Dedifferentiated amniotic fluid mesenchymal stem cell (primary cell): ENCODE measurements at regions not wholly inside any gene's neighbourhood (a gene's known extent, or its start where the extent isn't known, plus 50 kb on each side); places are given as distances from the start of the nearest gene placed in this dataset.
"Not testable (repeated sequence)": the region's sequence is repeated elsewhere in the genome, so short reads cannot be mapped to it uniquely, and the experiment has no call there.

Experiments used
- DNase-seq: peaks from one replicate; pipeline ENCODE4 v3.0.0-alpha.2; 2016; ENCODE audit errors: extremely low spot score

DNA sequence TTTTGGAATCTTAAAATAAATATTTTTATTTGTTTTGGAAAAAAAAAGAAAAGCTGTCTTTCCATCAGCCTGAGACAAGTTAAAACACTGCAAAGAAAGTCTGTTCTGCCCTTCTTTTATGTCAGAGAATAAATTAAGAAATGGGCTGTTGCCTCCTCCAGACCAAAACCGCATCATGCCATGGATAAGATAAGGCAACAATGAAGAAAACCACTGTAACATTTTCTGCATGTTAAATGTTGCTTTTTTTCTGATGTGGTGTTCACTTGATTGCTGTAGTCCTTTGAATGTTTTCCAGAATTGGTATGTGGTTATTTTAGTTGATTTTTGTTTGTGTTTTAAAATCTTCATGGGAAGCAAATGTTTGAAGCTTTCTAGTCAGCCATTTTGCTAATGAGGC, 319.2 kb upstream of the CNTN5 start:
- DNase-seq: no peak

DNA sequence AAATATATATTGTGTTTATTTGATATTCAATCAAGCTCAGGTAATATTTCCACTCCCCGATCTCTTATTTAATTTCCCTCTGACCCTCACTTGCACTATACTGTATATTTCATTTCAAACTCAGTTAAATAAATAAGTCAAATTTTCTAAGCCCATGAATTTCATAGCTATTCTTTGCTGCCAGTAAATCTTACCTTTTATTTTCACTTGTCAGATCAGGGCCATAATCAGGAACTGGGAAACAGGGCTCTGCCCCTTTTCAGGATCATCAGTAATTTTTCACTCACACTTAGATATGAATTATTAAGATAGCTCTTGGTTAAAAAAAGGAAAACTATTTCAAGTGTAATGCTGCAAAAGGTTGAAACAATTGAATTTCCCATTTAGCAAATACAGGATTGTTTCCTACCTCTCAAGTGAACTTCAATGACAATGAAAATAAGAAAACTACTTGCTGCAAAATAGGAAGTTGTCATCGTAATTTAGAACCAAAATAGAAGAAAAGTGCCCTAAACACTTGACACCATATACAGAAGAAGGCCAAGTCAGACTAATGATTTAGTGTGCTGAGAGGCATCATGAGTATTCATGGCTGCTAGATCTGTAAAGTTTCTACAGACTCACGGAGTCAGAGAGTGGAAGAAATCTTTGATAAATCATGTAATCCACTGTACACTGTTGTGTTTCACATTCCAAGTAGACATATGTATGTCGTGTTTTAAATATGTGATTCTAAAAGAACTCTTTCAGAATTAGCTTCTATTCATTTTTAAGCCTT, 316.8 kb upstream of the CNTN5 start:
- no peak for DNase-seq

DNA sequence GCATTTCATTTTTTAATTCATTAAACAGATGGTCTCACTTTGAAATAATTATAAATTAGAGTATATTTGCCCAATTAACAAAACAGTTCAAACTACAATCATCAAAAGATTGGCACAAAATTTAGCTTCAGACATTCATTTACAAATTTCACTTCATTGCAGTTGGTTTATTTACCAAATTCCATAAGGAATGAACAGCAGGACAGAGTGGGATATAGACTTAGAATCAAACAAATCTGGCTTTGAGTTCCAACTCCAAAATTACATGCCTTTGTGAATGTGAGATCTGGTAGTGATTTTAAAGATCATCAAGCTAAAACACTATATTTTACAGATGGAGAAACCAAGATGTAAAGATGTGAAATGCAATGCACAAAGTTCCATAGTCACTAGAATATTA, 310.7 kb upstream of the CNTN5 start:
- DNase-seq: no peak

DNA sequence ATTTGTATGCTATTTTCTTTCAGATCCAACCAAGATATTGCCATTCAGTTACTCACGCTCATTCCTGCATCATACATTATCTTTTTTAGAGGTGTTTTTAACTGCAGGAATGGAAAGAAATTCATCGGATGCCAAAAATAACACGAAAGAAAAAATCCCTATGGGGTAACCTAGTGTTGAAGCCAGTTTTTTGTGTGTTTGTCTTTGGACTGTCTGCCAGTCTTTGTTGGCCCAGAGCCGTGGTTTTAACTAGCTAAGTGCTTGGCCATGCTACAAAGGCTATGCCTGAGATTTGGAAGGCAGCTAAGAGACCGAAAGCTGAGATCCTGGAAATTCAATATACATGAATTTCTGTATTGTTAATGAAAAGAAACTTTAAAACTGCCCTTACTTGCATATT, 309.8 kb upstream of the CNTN5 start:
- no peak for DNase-seq

DNA sequence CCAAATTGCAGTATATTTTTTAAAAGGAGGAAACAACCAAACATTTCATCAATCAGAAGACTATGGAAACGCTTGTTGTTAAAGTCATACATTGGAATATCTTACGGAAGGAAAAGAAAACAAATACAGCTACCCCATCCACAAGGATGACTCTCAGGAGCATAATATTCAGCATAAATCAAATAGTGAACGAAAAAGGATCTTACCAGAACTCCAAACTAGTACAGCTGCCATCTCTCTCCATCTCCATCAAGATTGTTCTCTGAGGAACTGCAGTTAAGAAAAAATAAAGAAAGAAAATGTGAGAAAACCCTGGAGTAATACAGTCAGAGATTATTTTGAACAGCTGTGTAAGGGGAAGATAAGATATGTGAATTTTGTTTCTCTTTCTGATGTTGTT, 299.8 kb upstream of the CNTN5 start:
- DNase-seq: no peak

DNA sequence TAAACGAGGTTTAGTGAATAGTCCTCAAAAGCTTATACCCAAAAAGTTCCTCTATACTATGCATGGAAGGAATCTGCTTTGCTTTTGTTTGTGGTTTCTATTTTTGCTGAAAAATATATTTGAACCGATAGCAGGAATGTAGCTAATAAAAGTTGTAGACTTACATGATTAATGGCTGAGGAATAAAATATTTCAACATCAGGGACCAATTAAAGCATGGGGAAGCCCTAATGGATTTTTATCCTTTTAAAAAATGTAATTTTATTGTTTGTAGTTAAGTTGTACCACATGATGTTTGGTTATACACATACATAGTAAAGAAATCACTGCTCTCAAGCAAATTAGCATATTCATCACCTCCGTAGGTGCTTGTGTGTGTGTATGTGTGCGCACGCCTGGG, 295.3 kb upstream of the CNTN5 start:
- DNase-seq: peak; percentile 12

DNA sequence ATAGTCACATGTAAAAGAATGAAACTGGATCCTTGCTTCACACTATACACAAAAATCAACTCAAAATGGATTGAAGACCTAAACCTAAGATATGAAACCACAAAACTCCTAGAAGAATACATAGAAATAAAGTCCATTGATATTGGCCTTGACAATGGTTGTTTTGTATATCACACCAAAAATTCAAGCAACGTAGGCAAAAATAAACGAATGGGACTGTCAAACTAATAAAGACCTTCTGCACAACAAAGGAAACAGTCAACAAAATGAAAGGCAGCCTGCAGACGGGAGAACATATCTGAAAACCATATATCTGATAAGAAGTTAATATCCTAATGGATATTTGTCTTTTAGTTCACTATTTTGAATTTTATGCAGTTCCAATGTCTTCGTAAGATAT, 292.3 kb upstream of the CNTN5 start:
- DNase-seq: no peak

DNA sequence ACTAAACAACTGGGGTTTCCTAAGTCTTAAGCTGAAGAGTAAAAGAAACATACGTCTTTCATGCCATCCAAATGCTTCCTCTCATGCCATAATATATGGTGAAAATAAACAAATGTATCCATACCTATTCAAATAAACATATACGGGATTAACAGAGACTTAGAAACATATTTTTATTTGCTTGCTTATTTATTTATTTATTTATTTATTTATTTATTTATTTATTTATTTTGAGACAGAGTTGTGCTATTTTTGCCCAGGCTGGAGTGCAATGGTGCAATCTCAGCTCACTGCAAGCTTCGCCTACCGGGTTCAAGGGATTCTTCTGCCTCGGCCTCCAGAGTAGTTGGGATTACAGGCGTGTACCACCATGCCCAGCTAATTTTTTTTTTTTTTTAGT, 291.6 kb upstream of the CNTN5 start:
- no peak for DNase-seq

DNA sequence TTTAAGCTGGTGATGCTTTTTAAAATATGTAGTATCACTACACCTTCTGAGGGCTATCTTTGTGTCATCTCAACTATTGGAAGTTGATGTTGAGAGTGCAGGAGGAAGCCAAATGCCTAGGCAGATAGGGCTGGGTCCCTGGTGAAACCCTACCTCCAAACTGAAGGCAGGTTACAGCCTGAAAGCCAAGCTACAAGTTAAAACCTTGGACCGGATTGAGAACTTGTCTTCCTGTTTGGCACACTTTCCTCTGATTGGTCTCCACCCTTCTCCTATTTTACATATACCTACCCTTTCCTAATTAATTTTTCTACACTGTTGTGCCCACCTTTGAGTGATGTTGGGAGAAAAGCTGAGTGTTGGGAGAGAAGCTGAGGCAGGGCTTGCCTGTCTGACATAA, 287.8 kb upstream of the CNTN5 start:
- DNase-seq: no peak

DNA sequence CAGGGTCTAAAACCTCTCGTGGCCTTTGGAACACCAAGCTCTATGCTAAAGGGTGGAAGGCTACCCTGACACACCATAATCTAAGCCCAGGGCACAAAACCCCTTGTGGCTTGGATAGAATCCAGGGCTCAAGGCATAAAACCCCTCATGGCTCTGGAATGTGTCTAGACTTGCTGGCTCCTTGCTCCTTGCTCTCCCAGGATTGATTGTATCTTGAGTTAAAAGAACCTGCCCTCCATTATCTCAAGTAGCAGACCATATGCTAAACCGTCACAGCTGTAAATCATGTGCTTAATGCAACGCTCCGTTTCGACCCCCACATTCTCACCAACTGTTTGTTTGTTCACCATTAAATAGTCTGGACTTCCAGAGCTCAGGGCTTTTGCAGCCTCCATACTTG, 287.4 kb upstream of the CNTN5 start:
- not testable (repeated sequence) for DNase-seq

DNA sequence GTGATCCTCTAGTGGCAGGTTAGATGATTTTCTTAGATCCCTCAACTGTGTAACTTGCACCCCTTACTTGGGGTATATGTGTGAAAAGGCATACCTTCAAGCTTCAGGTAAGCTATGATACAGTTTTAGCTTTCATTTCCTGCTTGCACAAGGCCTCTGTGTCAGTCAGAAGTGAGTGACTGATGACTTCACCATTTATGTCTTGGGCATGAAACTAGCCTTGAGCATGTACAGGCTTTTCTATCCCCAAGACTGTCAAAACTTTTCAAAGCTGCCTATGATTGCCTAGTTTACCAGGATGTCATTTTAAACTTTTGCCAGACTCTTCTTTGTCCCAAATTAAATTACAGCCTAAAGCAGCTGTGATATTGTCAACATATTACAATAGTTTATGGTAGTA, 286.1 kb upstream of the CNTN5 start:
- DNase-seq: no peak

DNA sequence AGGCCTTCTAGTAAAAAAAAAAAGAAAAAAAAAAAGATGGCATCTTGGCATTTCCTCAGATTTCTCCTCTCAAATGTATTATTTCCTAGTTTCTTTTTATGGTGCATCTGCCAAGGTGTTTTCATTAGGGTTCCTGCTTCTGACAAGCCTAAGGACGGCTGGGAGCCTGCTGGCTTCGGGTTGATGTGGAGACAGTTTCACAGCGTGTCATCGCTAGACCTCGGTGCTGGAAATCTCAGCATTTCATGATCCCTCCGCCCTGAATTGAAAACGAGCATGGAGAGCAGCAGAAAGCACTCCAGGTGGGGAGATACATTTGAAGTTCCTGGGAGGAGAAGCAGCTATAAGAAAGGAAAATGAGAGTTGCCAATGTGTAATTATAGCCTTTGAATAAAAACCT, 283.9 kb upstream of the CNTN5 start:
- no peak for DNase-seq

DNA sequence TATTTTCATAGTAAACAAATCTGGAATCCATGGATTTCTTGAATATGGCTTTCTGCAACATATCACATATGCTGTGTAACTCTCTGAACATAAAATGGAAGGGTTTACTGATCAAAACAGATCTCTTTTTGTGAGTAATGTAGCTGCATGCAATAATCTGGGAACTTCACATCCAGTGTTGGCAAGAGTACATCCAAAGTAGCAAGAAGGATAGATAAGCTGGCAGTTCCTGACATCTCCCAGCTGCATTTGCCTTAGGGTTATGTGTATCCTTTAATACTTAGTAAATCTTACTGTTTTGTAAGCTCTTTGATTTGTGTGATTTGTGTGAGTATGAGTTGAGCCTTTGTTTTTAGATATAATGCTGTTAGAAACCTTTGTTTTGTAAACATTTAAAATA, 280.4 kb upstream of the CNTN5 start:
- DNase-seq: no peak

DNA sequence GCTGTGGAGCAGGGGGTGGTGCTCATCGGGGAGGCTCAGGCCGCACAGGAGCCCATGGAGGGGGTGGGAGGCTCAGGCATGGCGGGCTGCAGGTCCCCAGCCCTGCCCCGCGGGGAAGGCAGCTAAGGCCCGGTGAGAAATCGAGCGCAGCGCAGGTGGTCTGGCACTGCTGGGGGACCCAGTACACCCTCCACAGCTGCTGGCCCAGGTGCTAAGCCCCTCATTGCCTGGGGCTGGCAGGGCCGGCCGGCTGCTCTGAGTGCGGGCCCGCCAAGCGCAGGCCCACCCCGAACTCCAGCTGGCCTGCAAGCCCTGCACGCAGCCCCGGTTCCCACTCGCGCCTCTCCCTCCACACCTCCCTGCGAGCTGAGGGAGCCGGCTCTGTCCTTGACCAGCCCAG, 257.3 kb upstream of the CNTN5 start:
- not testable (repeated sequence) for DNase-seq

DNA sequence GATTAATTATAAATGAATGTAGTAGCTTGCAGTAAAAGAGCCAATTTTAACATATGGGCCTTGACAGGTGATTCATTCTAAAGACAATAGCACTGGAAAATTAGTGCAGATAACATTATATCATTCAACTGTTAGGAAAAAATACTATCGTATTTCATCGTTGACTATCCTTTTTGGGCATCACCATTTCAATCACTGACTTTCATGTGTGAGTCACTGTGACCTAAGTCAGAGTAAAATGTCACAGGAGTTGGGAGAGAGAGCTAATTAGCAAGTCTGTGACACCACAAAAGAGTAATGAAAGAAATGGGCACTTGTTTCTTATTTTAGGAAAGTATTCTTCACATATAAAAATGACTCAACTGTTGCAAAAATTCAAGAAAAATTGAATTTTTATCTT, 253.8 kb upstream of the CNTN5 start:
- DNase-seq: peak; percentile 0

DNA sequence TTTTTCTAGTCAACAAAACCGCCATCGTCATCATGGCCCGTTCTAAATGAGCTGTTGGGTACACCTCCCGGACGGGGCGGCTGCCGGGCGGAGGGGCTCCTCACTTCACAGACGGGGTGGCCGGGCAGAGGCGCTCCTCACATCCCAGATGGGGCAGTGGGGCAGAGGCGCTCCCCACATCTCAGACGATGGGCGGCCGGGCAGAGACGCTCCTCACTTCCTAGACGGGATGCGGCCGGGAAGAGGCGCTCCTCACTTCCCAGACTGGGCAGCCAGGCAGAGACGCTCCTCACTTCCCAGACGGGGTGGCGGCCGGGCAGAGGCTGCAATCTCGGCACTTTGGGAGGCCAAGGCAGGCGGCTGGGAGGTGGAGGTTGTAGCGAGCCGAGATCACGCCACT, 250.7 kb upstream of the CNTN5 start:
- not testable (repeated sequence) for DNase-seq

DNA sequence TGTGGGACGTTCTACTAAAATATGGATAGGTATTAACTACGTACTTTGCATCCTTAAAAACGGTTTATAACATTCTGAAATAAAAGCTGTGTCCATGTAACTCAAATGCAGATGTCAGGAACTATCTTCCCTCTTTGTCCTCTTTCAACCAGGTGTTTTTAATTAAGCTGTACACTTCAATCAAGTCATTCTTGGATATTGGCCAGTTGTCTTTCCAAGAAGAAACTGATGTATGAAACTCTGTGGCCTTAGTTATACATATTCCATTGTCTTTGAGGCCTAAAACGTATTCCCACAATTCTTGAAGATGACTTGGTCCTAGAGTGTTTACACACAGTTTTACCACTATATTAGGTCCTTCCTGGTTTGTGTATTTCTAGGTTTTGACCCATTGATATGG, 249.0 kb upstream of the CNTN5 start:
- DNase-seq: no peak

DNA sequence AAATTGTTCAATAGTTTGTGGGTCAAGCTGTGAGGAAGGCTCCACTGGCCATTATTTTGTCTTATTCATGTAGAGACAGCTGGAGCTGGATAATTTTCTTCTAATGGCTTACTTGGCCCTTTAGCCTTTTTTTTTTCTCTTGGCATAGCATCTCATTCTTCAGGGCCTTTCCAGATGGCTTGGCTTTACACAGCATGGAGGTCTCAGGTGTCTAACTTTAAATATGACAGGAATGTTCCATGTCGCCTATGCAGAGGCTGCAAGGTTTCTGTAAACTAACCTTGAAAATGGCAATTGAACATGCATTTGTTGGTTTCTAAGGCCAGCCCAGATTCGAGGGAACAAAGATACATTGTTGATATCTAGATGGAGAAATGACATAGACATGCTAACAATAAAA, 247.9 kb upstream of the CNTN5 start:
- no peak for DNase-seq

DNA sequence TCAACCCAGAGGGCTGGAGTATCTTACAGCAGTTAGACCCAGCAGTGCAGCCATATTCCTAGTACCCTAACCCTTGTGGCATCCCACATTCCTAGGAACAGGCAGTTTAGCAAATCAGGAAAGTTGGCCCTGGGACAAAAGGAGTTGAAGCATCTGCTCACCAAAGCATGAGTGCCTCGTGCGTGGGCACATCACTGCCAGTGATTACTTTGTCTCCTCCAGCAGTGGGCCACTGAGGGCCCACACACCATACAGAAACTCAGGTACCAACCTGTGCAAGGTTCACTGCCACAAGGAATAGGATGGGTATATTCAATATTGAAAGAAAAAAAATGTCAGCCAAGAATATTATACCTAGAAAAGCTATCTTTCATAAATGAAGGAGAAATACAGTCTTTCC, 227.5 kb upstream of the CNTN5 start:
- DNase-seq: no peak

DNA sequence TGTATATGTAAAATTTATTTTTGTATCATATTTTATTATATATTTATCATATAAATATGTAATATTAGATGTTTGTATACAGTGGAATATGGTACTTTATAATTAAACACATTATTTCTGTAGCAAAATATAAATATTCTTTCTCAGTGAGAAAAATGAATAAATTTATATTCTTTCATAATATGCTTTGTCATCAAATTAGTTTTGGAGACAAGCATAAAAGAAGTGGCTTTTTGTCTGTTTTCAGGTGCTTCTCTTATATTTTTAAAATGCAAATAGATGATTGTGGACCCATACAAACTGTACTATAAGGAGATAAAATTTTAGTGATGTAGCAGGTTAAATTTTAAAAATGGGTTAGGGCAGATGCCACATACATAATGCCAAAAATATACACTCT, 222.4 kb upstream of the CNTN5 start:
- DNase-seq: no peak

DNA sequence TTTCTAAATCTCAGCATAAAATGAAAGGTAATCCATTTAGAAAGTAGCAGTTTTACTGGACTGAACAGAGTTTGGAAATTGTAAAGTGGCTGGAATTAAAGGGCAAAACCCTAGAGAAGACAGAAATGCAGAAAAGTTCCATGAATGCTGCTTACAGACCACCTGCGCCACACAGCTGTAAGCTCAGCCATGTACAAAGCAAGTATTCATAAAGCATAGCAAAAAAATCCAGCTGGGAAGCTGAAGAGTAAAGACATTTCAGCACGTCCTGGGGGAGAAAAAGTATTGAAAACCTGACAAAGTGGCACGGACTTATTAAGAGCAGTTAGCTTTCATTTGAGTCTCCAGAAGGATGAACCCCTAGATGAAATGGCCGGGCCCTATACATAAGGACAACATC, 220.1 kb upstream of the CNTN5 start:
- DNase-seq: no peak

DNA sequence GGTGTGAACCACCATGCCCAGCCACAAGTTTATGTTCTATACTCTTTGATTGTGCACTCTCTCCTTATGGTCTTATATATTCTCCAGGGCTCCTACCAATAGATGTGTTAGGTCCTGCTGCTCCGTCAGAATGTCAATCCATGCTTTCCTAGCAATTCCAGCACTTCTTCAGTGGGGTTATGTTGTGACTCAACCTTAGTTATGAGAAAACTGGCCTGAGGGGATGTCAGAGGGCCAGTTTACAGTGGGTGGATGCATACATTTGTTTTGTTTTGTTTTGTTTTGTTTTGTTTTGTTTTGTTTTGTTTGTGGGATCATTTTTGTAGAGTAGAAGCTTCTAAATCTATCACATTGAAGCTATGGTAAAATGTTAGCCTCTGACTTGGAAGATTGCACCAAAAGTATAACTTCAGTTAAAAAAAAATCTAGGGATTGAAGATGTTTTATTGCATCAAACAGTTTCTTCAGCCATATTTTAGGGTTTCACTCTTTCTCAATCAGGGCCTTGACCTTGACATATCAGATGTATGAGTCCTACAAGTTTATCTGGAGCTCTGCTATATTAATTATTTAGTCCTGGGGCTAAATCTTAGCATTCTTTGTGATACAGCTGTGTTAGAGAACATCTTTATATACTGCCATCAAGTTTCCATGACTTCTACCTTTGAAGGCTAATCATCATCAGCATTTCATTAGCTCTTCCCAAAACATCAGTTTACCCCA, 191.6 kb upstream of the CNTN5 start:
- no peak for DNase-seq

DNA sequence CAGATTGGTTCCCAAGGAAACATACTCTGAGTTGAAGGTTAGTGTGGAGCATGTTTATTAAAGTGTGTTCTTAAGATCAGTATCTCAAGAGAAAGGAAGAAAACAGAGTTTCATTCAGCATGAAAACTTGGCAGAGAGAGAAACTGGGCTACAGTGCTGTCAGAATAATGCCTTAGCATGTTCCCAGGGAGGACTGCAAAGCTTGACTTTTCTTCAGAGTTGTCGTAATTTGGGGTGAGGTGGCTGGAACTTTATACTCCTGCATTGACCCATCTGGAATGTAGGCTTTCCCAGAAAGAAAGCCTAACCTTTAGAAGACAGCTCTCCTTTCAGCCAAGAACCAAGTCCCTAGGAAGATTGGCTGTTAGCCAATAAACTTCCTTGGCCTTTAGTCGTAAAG, 190.8 kb upstream of the CNTN5 start:
- no peak for DNase-seq

DNA sequence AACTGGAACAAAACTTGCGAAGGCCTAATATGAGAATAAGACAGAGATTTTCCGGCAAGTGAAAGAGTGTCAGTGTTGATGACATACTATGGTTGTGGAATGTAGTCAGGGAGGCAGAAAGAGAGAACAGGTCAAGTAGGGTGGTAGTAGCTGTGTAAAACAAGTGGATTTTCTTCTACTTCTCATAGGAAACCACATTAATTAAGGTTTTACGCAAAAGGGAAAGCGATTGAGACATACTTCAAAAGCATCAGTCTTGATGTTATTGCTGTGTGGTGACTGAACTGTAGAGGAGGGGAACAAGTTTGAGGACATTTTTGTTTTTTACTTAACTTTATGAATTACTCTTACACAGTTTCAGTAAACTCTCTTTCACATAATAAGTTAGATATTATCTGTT, 186.0 kb upstream of the CNTN5 start:
- no peak for DNase-seq
